Lung (tissue), 11 donors: ENCODE measurements at regions not wholly inside any gene's neighbourhood (a gene's known extent, or its start where the extent isn't known, plus 50 kb on each side); places are given as distances from the start of the nearest gene placed in this dataset.

ENCODE experiments used
- ATAC-seq: fragments of 200-7000 bp; cut with Tn5 transposase; one replicate; pipeline ENCODE4 v1.9.1; 2020; ENCODE audit warnings: moderate number of reproducible peaks; ENCODE audit not compliant: insufficient read depth, low FRiP score
- DNase-seq, 3 donors: peaks; one replicate each; pipeline ENCODE4 v3.0.0-alpha.2; 2013 to 2017
- H3K27ac ChIP-seq, 2 donors: one replicate each; pipeline ENCODE4 v1.5.1; 2013; ENCODE audit warnings: mild to moderate bottlenecking in 2 of 2, moderate library complexity in 2 of 2, control low read depth in 1 of 2, inconsistent platforms in 1 of 2, low read depth in 1 of 2, low read length in 1 of 2
- H3K27me3 ChIP-seq, 3 donors: one replicate each; pipeline ENCODE4 v1.5.1; 2013; ENCODE audit warnings: low read length in 2 of 3; ENCODE audit not compliant: control insufficient read depth in 3 of 3, insufficient read depth in 3 of 3
- H3K36me3 ChIP-seq, 4 donors: one replicate each; pipeline ENCODE4 v1.5.1; 2013; ENCODE audit warnings: low read length in 4 of 4, mild to moderate bottlenecking in 1 of 4, moderate library complexity in 1 of 4; ENCODE audit not compliant: control insufficient read depth in 4 of 4, insufficient read depth in 4 of 4
- H3K4me1 ChIP-seq, 5 donors: one replicate each; pipeline ENCODE4 v1.5.1; 2013; ENCODE audit warnings: low read length in 5 of 5, mild to moderate bottlenecking in 2 of 5, moderate library complexity in 1 of 5; ENCODE audit not compliant: control insufficient read depth in 5 of 5, insufficient read depth in 5 of 5
- H3K4me3 ChIP-seq: one replicate; pipeline ENCODE4 v1.5.1; 2013; ENCODE audit warnings: mild to moderate bottlenecking, control low read depth, moderate library complexity
- H3K9ac ChIP-seq, 2 donors: one replicate each; pipeline ENCODE4 v1.5.1; 2013; ENCODE audit warnings: low read length in 2 of 2, control low read depth in 1 of 2; ENCODE audit not compliant: insufficient read depth in 1 of 2
- H3K9me3 ChIP-seq, 4 donors: one replicate each; pipeline ENCODE4 v1.5.1; 2013; ENCODE audit warnings: low read length in 3 of 4, mild to moderate bottlenecking in 1 of 4, moderate library complexity in 1 of 4; ENCODE audit not compliant: control insufficient read depth in 4 of 4, insufficient read depth in 3 of 4
- WGBS, 2 donors: extraction: QIAGEN DNeasy Blood & Tissue Kit; methylation state at CpG; one replicate each; pipeline ENCODE4 v1.1.7; 2013; 5-methylcytosine and 5-hydroxymethylcytosine counted together
- TF ChIP-seq, protein P1 (sequence below): IDR thresholded peaks from 2 replicates; pipeline ENCODE4 v1.5.1; 2012; ENCODE audit warnings: mild to moderate bottlenecking; ENCODE audit errors: control extremely low read depth, extremely low read depth
- donor health status: control.
- donor health status: control.
- donor health status: Bipolar disorder and iron deficiency.
- donor health status: healthy.
- donor health status: DM: yes; HTN: yes; CAD: no.

DNA sequence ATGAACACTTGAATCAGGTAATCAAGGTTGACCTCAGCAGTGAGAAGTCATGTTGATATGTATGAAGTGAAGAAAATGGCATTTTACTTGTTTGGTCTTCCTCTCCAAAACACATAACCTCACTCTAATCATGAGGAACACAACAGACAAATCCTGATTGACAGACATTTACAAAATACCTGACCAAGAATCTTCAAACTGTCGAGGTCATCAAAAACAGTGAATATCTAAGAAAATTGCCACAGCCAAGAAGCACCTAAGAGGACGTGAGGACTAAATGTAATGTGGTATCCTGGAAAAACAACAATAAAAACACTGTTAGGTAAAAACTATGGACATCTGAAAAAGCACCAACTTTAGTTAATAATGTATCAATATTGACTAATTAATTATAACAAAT is 129.5 kb upstream of the MAGEB18 start:
- Histone ChIP-seq H3K27ac (no peak overlapping the region), H3K36me3 (no peaks in the 10 kb centered on the region), H3K9me3 (no peaks in the 10 kb centered on the region), H3K4me1 (no peaks in the 10 kb centered on the region), H3K9ac (no peak overlapping the region), H3K27me3 (no peaks in the 10 kb centered on the region), H3K4me3 (no peak overlapping the region)
- TF ChIP-seq, protein P1, sequence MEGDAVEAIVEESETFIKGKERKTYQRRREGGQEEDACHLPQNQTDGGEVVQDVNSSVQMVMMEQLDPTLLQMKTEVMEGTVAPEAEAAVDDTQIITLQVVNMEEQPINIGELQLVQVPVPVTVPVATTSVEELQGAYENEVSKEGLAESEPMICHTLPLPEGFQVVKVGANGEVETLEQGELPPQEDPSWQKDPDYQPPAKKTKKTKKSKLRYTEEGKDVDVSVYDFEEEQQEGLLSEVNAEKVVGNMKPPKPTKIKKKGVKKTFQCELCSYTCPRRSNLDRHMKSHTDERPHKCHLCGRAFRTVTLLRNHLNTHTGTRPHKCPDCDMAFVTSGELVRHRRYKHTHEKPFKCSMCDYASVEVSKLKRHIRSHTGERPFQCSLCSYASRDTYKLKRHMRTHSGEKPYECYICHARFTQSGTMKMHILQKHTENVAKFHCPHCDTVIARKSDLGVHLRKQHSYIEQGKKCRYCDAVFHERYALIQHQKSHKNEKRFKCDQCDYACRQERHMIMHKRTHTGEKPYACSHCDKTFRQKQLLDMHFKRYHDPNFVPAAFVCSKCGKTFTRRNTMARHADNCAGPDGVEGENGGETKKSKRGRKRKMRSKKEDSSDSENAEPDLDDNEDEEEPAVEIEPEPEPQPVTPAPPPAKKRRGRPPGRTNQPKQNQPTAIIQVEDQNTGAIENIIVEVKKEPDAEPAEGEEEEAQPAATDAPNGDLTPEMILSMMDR = no peak
- WGBS, 2 donors = 56 to 79% methylated on average over 2 of the region's 2 CpGs
- no peak for ATAC-seq
- no peak for DNase-seq

DNA sequence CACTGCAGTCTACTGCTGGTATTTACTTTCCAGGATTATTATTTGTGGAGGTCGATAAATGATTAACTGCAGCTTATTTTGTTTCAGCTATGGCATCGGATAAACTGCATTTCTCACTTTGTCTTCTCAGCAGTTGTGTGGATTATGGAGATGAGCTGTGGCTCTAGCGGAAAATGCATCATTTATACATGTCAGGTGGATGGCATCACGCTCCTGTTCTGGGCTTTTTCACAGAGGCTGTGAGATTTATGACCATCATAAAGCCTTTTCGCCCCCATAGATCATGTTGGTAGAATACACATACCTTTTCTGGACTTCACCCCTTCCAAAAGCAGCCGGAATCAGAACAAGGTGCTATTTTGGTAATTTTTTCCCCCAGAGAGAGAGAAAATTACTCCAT is 118.8 kb upstream of the MAGEB18 start:
- peaks cover 0 to 1% (median 0%) of the 10 kb centered on the region in 4 donors for H3K9me3 ChIP-seq
- H3K4me3 ChIP-seq = no peak overlapping the region
- H3K27me3 ChIP-seq = peaks cover 0 to 3% (median 0%) of the 10 kb centered on the region in 3 donors
- H3K9ac ChIP-seq = no peak overlapping the region
- 62 to 81% methylated on average over 6 of the region's 6 CpGs for WGBS, 2 donors
- no peak overlapping the region for H3K27ac ChIP-seq
- ATAC-seq (no peak), DNase-seq (no peak)
- no peaks in the 10 kb centered on the region for H3K4me1 ChIP-seq
- TF ChIP-seq, protein P1 = no peak
- no peaks in the 10 kb centered on the region for H3K36me3 ChIP-seq

DNA sequence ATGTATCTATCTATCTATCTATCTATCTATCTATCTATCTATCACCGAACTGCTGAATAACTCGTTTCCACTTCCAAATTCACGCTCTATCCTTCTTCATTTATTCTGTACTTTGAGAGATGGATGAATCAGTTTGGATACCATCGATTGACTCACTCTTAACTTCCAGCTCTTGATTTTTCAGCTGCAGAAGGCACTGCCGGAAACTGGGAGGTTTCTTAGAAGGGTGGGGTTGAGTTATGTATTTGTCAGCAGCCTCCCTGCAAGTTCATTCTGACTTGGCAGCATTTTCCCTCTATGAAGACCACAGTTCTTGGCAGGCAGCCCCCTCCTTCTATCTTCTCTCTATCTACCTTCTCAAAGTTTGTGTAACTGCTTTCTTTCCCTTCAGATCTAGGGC is 112.0 kb upstream of the MAGEB18 start:
- no peak for DNase-seq
- Histone ChIP-seq H3K4me1 (no peaks in the 10 kb centered on the region), H3K36me3 (no peaks in the 10 kb centered on the region), H3K4me3 (no peak overlapping the region), H3K9me3 (no peaks in the 10 kb centered on the region), H3K9ac (no peak overlapping the region), H3K27me3 (no peaks in the 10 kb centered on the region), H3K27ac (no peak overlapping the region)
- no peak for ATAC-seq
- TF ChIP-seq, protein P1 = no peak
- 56 to 92% methylated on average over 4 to 5 of the region's 5 CpGs for WGBS, 2 donors
